Astrocyte (in vitro differentiated cells and primary cell): ENCODE measurements at regions not wholly inside any gene's neighbourhood (a gene's known extent, or its start where the extent isn't known, plus 50 kb on each side); places are given as distances from the start of the nearest gene placed in this dataset.

Experiments used
- DNase-seq: peaks from one replicate; pipeline ENCODE4 v3.0.0-alpha.2; 2010; ENCODE audit warnings: low read depth
- FAIRE-seq: peaks from 2 replicates; lab custom pipeline; 2011; peaks lifted over from hg19 to GRCh38; lab: Jason Lieb, UNC
- H2AFZ ChIP-seq: 2 replicates; pipeline ENCODE4 v1.6.0; 2012; ENCODE audit warnings: low read depth, low read length, inconsistent platforms
- H3K27ac ChIP-seq: 2 replicates; pipeline ENCODE4 v1.5.1; 2011; ENCODE audit warnings: low read depth, low read length, inconsistent platforms
- H3K27me3 ChIP-seq: 2 replicates; pipeline ENCODE4 v1.6.0; 2011; ENCODE audit warnings: low read length, inconsistent platforms; ENCODE audit not compliant: insufficient read depth
- H3K36me3 ChIP-seq: 2 replicates; pipeline ENCODE4 v1.5.1; 2011; ENCODE audit warnings: low read length, inconsistent platforms; ENCODE audit not compliant: insufficient read depth
- H3K4me1 ChIP-seq: 2 replicates; pipeline ENCODE4 v1.5.1; 2011; ENCODE audit warnings: low read length, inconsistent platforms; ENCODE audit not compliant: insufficient read depth
- H3K4me2 ChIP-seq: 2 replicates; pipeline ENCODE4 v1.6.0; 2012; ENCODE audit warnings: low read length, inconsistent platforms
- H3K4me3 ChIP-seq: 2 replicates; pipeline ENCODE4 v1.5.1; 2011; ENCODE audit warnings: low read depth, mild to moderate bottlenecking, low read length, inconsistent platforms; ENCODE audit not compliant: insufficient read depth
- H3K79me2 ChIP-seq: 2 replicates; pipeline ENCODE4 v1.6.0; 2012; ENCODE audit warnings: mild to moderate bottlenecking, low read length, inconsistent platforms; ENCODE audit not compliant: insufficient read depth
- H3K9ac ChIP-seq: 2 replicates; pipeline ENCODE4 v1.6.0; 2012; ENCODE audit warnings: mild to moderate bottlenecking, low read length, inconsistent platforms
- H3K9me3 ChIP-seq: 2 replicates; pipeline ENCODE4 v1.5.1; 2012; ENCODE audit warnings: low read depth, mild to moderate bottlenecking, low read length, inconsistent platforms; ENCODE audit not compliant: insufficient read depth
- H4K20me1 ChIP-seq: 2 replicates; pipeline ENCODE4 v1.6.0; 2012; ENCODE audit warnings: low read length, inconsistent platforms; ENCODE audit not compliant: insufficient read depth
- H3K27ac Mint-ChIP-seq: one replicate; pipeline ENCODE4 v1.8.0; 2021; ENCODE audit warnings: mild to moderate bottlenecking, mixed read lengths; ENCODE audit not compliant: unreplicated experiment
- H3K27me3 Mint-ChIP-seq: one replicate; pipeline ENCODE4 v1.8.0; 2021; ENCODE audit warnings: low read depth, mixed read lengths; ENCODE audit not compliant: unreplicated experiment
- H3K36me3 Mint-ChIP-seq: one replicate; pipeline ENCODE4 v1.8.0; 2021; ENCODE audit warnings: low read depth, mixed read lengths; ENCODE audit not compliant: unreplicated experiment
- H3K4me1 Mint-ChIP-seq: one replicate; pipeline ENCODE4 v1.8.0; 2021; ENCODE audit warnings: low read depth, mixed read lengths; ENCODE audit not compliant: unreplicated experiment
- H3K4me3 Mint-ChIP-seq: one replicate; pipeline ENCODE4 v1.8.0; 2021; ENCODE audit warnings: mild to moderate bottlenecking, moderate library complexity, mixed read lengths; ENCODE audit not compliant: unreplicated experiment
- H3K9me3 Mint-ChIP-seq: one replicate; pipeline ENCODE4 v1.8.0; 2021; ENCODE audit warnings: mild to moderate bottlenecking, mixed read lengths; ENCODE audit not compliant: unreplicated experiment
- CTCF ChIP-seq: IDR thresholded peaks from 2 replicates; pipeline ENCODE4 v1.5.1; 2011; ENCODE audit warnings: low read depth, mild to moderate bottlenecking, inconsistent platforms, low read length, moderate library complexity; ENCODE audit not compliant: insufficient read depth
- EZH2 ChIP-seq: IDR thresholded peaks from 2 replicates; pipeline ENCODE4 v1.6.1; 2012; ENCODE audit warnings: mild to moderate bottlenecking, low read length, inconsistent platforms; ENCODE audit not compliant: insufficient read depth

- H3K27me3 Mint-ChIP-seq: no peaks in the 10 kb centered on the region
- H3K4me3 Mint-ChIP-seq: no peak overlapping the region
- Histone ChIP-seq H3K9ac (no peak overlapping the region), H3K4me2 (no peak overlapping the region), H3K4me3 (no peak overlapping the region), H3K27me3 (no peaks in the 10 kb centered on the region), H3K27ac (no peak overlapping the region), H3K79me2 (no peaks in the 10 kb centered on the region), H4K20me1 (no peaks in the 10 kb centered on the region), H2AFZ (no peak overlapping the region), H3K4me1 (no peaks in the 10 kb centered on the region), H3K36me3 (no peaks in the 10 kb centered on the region), H3K9me3 (no peaks in the 10 kb centered on the region)
- TF ChIP-seq CTCF (no peak), EZH2 (no peak)
- H3K9me3 Mint-ChIP-seq: peaks cover 8% of the 10 kb centered on the region
- FAIRE-seq: no peak
- peaks cover 12% of the 10 kb centered on the region for H3K4me1 Mint-ChIP-seq
- H3K27ac Mint-ChIP-seq: no peak overlapping the region
- no peaks in the 10 kb centered on the region for H3K36me3 Mint-ChIP-seq
- DNase-seq: no peak
Measured at GRCh38 chr3:61454801-61455200, 106.6 kb upstream of the PTPRG start.

GRCh38 chr3:61460636-61461035, 100.7 kb upstream of the PTPRG start:
- Mint-ChIP-seq H3K9me3 (no peaks in the 10 kb centered on the region), H3K36me3 (no peaks in the 10 kb centered on the region), H3K4me1 (no peaks in the 10 kb centered on the region), H3K27me3 (no peaks in the 10 kb centered on the region), H3K27ac (no peak overlapping the region), H3K4me3 (no peak overlapping the region)
- DNase-seq (no peak), FAIRE-seq (no peak)
- no peaks in the 10 kb centered on the region for H3K9me3 ChIP-seq
- H3K79me2 ChIP-seq: no peaks in the 10 kb centered on the region
- H3K27ac ChIP-seq: no peak overlapping the region
- TF ChIP-seq CTCF (no peak), EZH2 (no peak)
- no peak overlapping the region for H2AFZ ChIP-seq
- H3K4me2 ChIP-seq: no peak overlapping the region
- no peak overlapping the region for H3K9ac ChIP-seq
- no peak overlapping the region for H3K4me3 ChIP-seq
- no peaks in the 10 kb centered on the region for H3K36me3 ChIP-seq
- H4K20me1 ChIP-seq: no peaks in the 10 kb centered on the region
- H3K27me3 ChIP-seq: no peaks in the 10 kb centered on the region
- H3K4me1 ChIP-seq: no peaks in the 10 kb centered on the region

- DNase-seq (no peak), FAIRE-seq (no peak)
- no peak overlapping the region for H3K27ac ChIP-seq
- no peaks in the 10 kb centered on the region for H3K4me1 ChIP-seq
- no peak overlapping the region for H3K4me3 Mint-ChIP-seq
- no peak overlapping the region for H3K9ac ChIP-seq
- no peak overlapping the region for H3K4me3 ChIP-seq
- no peaks in the 10 kb centered on the region for H4K20me1 ChIP-seq
- TF ChIP-seq EZH2: no peak
- no peak for TF ChIP-seq CTCF
- H3K27me3 Mint-ChIP-seq: no peaks in the 10 kb centered on the region
- H3K36me3 ChIP-seq: no peaks in the 10 kb centered on the region
- H3K79me2 ChIP-seq: no peaks in the 10 kb centered on the region
- no peaks in the 10 kb centered on the region for H3K9me3 Mint-ChIP-seq
- no peak overlapping the region for H3K27ac Mint-ChIP-seq
- H2AFZ ChIP-seq: no peak overlapping the region
- no peaks in the 10 kb centered on the region for H3K36me3 Mint-ChIP-seq
- no peaks in the 10 kb centered on the region for H3K9me3 ChIP-seq
- H3K4me2 ChIP-seq: no peak overlapping the region
- H3K4me1 Mint-ChIP-seq: no peaks in the 10 kb centered on the region
- no peaks in the 10 kb centered on the region for H3K27me3 ChIP-seq
Measured at GRCh38 chr3:61463191-61463590, 98.2 kb upstream of the PTPRG start.
